Calu3 (cell line): ENCODE measurements at regions not wholly inside any gene's neighbourhood (a gene's known extent, or its start where the extent isn't known, plus 50 kb on each side); places are given as distances from the start of the nearest gene placed in this dataset.
A peak's percentile ranks its signal among the peaks of the same experiment; 100 is the strongest.

Experiments used
- BruUV-seq: library from RNA; stranded (reverse); fragments of 400-500 nt; replicated peaks from 2 replicates; lab custom pipeline; 2021; lab: Mats Ljungman, UMichigan
- CTCF ChIA-PET: fragments of 300-600 bp; sonication (Branson Sonifier 250); formaldehyde crosslinking; loops from one replicate; lab custom pipeline; 2022; ENCODE audit warnings: antibody characterized with exemption; lab: Charles Lee
- DNase-seq: peaks from one replicate; pipeline ENCODE4 v3.0.0; 2022
- H3K27ac Mint-ChIP-seq: one replicate; pipeline ENCODE4 v1.8.0; 2022; ENCODE audit warnings: mixed read lengths; ENCODE audit not compliant: unreplicated experiment
- H3K27me3 Mint-ChIP-seq: one replicate; pipeline ENCODE4 v1.8.0; 2022; ENCODE audit warnings: mixed read lengths; ENCODE audit not compliant: unreplicated experiment
- H3K36me3 Mint-ChIP-seq: one replicate; pipeline ENCODE4 v1.8.0; 2022; ENCODE audit warnings: mild to moderate bottlenecking, moderate library complexity, mixed read lengths; ENCODE audit not compliant: insufficient read depth, unreplicated experiment
- H3K4me1 Mint-ChIP-seq: one replicate; pipeline ENCODE4 v1.8.0; 2022; ENCODE audit warnings: mild to moderate bottlenecking, low read depth, mixed read lengths; ENCODE audit not compliant: unreplicated experiment
- H3K4me3 Mint-ChIP-seq: one replicate; pipeline ENCODE4 v1.8.0; 2022; ENCODE audit warnings: mild to moderate bottlenecking, low read depth, moderate library complexity, mixed read lengths; ENCODE audit not compliant: unreplicated experiment
- H3K9me3 Mint-ChIP-seq: one replicate; pipeline ENCODE4 v1.8.0; 2022; ENCODE audit warnings: low read depth, mixed read lengths; ENCODE audit not compliant: unreplicated experiment
- intact Hi-C: fragments of 100-400 bp; cut with micrococcal nuclease; formaldehyde crosslinking; loops from one replicate; pipeline ENCODE4 v1.10.0; 2022; ENCODE audit not compliant: unreplicated experiment
- TF ChIP-seq, protein P1 (sequence below): fragments of 200-600 bp; IDR thresholded peaks from one replicate; pipeline ENCODE4 v1.8.0; 2022; ENCODE audit warnings: antibody characterized with exemption; ENCODE audit not compliant: unreplicated experiment

DNA sequence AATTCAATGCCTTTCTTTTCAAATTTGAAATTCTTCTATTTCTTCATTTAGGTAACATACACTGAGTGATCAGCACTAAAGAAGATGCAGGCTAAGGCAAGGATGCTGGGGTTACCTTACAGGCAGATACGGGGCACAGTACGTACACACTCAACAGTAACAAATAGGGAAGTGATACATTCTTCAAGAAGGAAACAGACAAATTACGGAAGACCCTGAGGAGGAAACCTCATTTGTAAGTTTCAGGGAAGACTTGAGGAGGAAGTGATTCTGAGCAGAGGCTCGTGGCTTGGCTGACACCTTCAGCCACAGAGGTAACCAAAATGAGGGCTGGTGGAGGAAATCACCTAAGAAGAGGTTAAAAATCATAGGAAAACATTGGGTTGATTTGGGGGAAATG lies 1108.3 kb upstream of the KLHL29 start:
- BruUV-seq = no TSS peak
- Mint-ChIP-seq H3K9me3 (no peaks in the 10 kb centered on the region), H3K36me3 (no peaks in the 10 kb centered on the region), H3K27ac (no peak overlapping the region), H3K27me3 (no peaks in the 10 kb centered on the region), H3K4me1 (peaks cover 9% of the 10 kb centered on the region), H3K4me3 (no peak overlapping the region)
- TF ChIP-seq, protein P1, sequence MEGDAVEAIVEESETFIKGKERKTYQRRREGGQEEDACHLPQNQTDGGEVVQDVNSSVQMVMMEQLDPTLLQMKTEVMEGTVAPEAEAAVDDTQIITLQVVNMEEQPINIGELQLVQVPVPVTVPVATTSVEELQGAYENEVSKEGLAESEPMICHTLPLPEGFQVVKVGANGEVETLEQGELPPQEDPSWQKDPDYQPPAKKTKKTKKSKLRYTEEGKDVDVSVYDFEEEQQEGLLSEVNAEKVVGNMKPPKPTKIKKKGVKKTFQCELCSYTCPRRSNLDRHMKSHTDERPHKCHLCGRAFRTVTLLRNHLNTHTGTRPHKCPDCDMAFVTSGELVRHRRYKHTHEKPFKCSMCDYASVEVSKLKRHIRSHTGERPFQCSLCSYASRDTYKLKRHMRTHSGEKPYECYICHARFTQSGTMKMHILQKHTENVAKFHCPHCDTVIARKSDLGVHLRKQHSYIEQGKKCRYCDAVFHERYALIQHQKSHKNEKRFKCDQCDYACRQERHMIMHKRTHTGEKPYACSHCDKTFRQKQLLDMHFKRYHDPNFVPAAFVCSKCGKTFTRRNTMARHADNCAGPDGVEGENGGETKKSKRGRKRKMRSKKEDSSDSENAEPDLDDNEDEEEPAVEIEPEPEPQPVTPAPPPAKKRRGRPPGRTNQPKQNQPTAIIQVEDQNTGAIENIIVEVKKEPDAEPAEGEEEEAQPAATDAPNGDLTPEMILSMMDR = no peak
- DNase-seq = no peak
- intact Hi-C loops = no loop called here
- CTCF ChIA-PET = no interaction called here

- BruUV-seq = no TSS peak
Observed at GRCh38 chr2:22279541-22279940, 1105.4 kb upstream of the KLHL29 start.

DNA sequence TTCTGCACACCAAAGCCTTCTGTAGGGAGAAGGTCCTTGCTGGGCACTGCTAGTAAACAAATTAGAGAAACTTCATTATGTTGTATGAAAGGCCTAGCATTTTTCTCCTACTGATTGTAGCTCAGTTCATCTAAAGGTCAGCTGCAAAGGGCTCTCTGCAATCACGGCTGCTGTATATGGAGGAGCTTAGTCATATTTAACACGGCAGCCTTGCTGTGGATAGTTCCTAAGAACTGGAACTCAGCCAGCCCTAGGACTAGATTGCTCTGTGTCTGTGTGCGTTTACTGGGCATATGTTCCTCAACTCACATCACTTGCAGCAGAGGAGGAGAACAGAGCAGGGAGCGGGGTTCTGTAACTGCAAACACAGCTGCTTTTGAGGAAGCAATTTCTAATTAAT lies 1103.9 kb upstream of the KLHL29 start:
- no peaks in the 10 kb centered on the region for H3K27me3 Mint-ChIP-seq
- H3K27ac Mint-ChIP-seq = no peak overlapping the region
- no peak overlapping the region for H3K4me3 Mint-ChIP-seq
- peaks cover 9% of the 10 kb centered on the region for H3K4me1 Mint-ChIP-seq
- peaks cover 3% of the 10 kb centered on the region for H3K9me3 Mint-ChIP-seq
- H3K36me3 Mint-ChIP-seq = no peaks in the 10 kb centered on the region
- peak; percentile 20 for DNase-seq
- BruUV-seq = no TSS peak
- intact Hi-C loops = no loop called here
- TF ChIP-seq, protein P1 = no peak
- CTCF ChIA-PET = no interaction called here

More at GRCh38 chr2:22279541-22279940, 1105.4 kb upstream of the KLHL29 start:
- Mint-ChIP-seq H3K4me3 (no peak overlapping the region), H3K4me1 (peaks cover 9% of the 10 kb centered on the region), H3K36me3 (no peaks in the 10 kb centered on the region), H3K27ac (no peak overlapping the region), H3K9me3 (peaks cover 3% of the 10 kb centered on the region), H3K27me3 (no peaks in the 10 kb centered on the region)
- no peak for DNase-seq
- CTCF ChIA-PET = no interaction called here
- TF ChIP-seq, protein P1 = no peak
- intact Hi-C loops = no loop called here

DNA sequence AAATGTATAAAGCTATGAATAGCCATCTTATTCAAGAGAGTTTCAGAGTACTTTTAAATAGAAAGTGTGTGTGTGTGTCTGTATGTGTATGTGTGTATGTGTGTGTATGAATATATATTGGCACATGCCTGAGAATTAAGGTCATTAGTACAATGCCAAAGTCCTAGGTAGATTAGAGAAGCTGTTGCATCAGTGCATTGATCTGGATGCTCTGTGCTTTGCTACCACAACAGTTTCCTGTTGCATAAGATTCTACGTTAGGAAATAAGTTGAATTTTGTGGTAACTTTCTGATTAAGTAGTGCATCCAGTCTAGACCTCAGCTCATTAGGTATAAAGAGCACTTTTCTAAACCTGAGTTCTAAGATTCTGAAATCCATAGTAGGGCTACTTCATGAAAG lies 1102.8 kb upstream of the KLHL29 start:
- intact Hi-C loops = no loop called here
- Mint-ChIP-seq H3K4me1 (peaks cover 9% of the 10 kb centered on the region), H3K4me3 (no peak overlapping the region), H3K36me3 (no peaks in the 10 kb centered on the region), H3K9me3 (peaks cover 3% of the 10 kb centered on the region), H3K27ac (no peak overlapping the region), H3K27me3 (no peaks in the 10 kb centered on the region)
- BruUV-seq = no TSS peak
- DNase-seq = no peak
- TF ChIP-seq, protein P1 = no peak
- CTCF ChIA-PET = no interaction called here
